ENCODE measurements at regions not wholly inside any gene's neighbourhood (a gene's known extent, or its start where the extent isn't known, plus 50 kb on each side); places are given as distances from the start of the nearest gene placed in this dataset.

DNA sequence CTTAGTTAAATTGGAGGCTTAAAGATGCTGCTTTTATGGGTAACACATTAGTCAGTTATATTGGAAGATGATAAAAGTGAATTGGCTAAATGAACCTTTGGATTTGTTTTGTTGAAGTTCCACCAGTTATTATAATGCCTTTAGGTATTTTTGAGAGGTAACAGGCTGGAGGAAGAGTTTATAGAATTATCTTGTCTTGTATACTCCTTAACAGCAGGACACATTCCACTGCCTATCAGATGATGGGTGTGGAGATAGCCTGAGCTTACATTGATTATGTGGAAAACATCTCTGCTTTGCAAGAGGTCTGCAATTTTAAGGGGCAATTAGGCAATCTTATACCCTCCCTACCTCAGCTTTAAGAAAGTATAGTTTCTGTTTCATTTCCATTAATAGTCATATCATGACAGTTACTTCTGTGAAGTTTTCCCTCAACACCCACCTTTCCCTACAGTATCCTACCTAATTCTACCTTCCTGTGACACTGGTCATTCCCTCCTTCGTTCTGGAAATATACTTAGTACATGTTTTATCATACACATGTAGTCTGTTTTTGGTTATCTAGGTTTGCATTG lies 403.7 kb upstream of the SPRED2 start:
- TF ChIP-seq, protein P1, sequence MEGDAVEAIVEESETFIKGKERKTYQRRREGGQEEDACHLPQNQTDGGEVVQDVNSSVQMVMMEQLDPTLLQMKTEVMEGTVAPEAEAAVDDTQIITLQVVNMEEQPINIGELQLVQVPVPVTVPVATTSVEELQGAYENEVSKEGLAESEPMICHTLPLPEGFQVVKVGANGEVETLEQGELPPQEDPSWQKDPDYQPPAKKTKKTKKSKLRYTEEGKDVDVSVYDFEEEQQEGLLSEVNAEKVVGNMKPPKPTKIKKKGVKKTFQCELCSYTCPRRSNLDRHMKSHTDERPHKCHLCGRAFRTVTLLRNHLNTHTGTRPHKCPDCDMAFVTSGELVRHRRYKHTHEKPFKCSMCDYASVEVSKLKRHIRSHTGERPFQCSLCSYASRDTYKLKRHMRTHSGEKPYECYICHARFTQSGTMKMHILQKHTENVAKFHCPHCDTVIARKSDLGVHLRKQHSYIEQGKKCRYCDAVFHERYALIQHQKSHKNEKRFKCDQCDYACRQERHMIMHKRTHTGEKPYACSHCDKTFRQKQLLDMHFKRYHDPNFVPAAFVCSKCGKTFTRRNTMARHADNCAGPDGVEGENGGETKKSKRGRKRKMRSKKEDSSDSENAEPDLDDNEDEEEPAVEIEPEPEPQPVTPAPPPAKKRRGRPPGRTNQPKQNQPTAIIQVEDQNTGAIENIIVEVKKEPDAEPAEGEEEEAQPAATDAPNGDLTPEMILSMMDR (IDR thresholded peaks at IDR 0.05; ENCODE audit: extremely low read depth, low read depth, low read length) = no peak
- Histone ChIP-seq H3K36me3 (ENCODE audit: insufficient read depth, low read length) (no peaks in the 10 kb centered on the region), H3K27ac (ENCODE audit: low read depth, low read length) (no peak overlapping the region), H3K4me3 (ENCODE audit: insufficient read depth, low read length) (no peak overlapping the region), H3K9me3 (ENCODE audit: low read depth, low read length) (no peaks in the 10 kb centered on the region), H3K4me2 (ENCODE audit: insufficient read depth, low read length) (no peak overlapping the region), H2AFZ (ENCODE audit: low read length) (no peak overlapping the region), H3K4me1 (ENCODE audit: insufficient read depth, low read length) (no peaks in the 10 kb centered on the region), H3K79me2 (ENCODE audit: insufficient read depth, low read length) (no peaks in the 10 kb centered on the region), H3K27me3 (ENCODE audit: insufficient read depth, low read length) (no peaks in the 10 kb centered on the region), H4K20me1 (ENCODE audit: insufficient read depth, low read length) (no peaks in the 10 kb centered on the region)
- DNase-seq (ENCODE audit: insufficient read length, low spot score, missing footprints) = no peak

DNA sequence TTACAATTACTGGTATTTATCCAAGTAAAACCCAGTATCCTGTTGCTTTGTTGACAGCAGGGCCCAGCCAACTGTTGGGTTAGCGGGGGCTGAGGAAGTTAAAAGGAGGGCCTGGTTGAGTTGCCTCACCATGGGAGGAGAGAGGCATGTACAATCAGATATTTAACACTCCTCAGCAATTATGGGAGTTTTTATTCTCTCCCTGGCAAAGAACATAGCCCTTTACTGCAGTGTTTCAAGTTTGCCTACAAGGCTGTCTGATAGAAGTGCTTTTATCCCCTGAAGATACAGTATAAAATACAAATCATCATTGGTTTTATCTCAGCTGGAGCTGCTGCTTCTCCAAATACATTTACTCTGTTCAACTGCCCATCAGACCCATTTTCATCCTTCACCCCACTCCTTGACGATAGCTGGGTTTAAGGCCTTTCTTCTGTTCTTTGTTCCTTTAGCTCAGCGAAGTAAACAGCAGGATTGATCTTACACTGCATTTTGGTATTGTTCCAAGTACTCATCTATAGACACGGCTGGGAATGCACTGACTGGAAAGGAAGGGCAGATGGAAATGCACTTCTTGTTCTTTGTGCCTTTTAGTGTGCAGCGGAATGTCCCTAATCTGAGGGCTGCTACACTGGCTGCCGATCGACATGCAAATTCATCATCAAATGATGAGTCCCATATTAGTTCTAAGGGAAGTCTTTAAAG lies 402.5 kb upstream of the SPRED2 start:
- TF ChIP-seq, protein P1 (IDR thresholded peaks at IDR 0.05; ENCODE audit: extremely low read depth, low read depth, low read length) = no peak
- no peak for DNase-seq (ENCODE audit: insufficient read length, low spot score, missing footprints)

GRCh38 chr2:65834062-65834461 lies 401.7 kb upstream of the SPRED2 start:
- Histone ChIP-seq H2AFZ (ENCODE audit: low read length) (no peak overlapping the region), H3K4me1 (ENCODE audit: insufficient read depth, low read length) (no peaks in the 10 kb centered on the region), H3K36me3 (ENCODE audit: insufficient read depth, low read length) (no peaks in the 10 kb centered on the region), H3K27ac (ENCODE audit: low read depth, low read length) (no peak overlapping the region), H3K4me3 (ENCODE audit: insufficient read depth, low read length) (no peak overlapping the region), H3K27me3 (ENCODE audit: insufficient read depth, low read length) (no peaks in the 10 kb centered on the region), H3K79me2 (ENCODE audit: insufficient read depth, low read length) (no peaks in the 10 kb centered on the region), H4K20me1 (ENCODE audit: insufficient read depth, low read length) (no peaks in the 10 kb centered on the region), H3K9me3 (ENCODE audit: low read depth, low read length) (no peaks in the 10 kb centered on the region), H3K4me2 (ENCODE audit: insufficient read depth, low read length) (no peak overlapping the region)
- TF ChIP-seq, protein P1 (IDR thresholded peaks at IDR 0.05; ENCODE audit: extremely low read depth, low read depth, low read length) = no peak
- DNase-seq (ENCODE audit: insufficient read length, low spot score, missing footprints) = no peak

More for the DNA sequence above, 402.5 kb upstream of the SPRED2 start:
- no peaks in the 10 kb centered on the region for H3K36me3 ChIP-seq (ENCODE audit: insufficient read depth, low read length)
- H3K79me2 ChIP-seq (ENCODE audit: insufficient read depth, low read length) = no peaks in the 10 kb centered on the region
- no peaks in the 10 kb centered on the region for H3K4me1 ChIP-seq (ENCODE audit: insufficient read depth, low read length)
- H3K27ac ChIP-seq (ENCODE audit: low read depth, low read length) = no peak overlapping the region
- H4K20me1 ChIP-seq (ENCODE audit: insufficient read depth, low read length) = no peaks in the 10 kb centered on the region
- no peak overlapping the region for H3K4me3 ChIP-seq (ENCODE audit: insufficient read depth, low read length)
- H2AFZ ChIP-seq (ENCODE audit: low read length) = no peak overlapping the region
- H3K9me3 ChIP-seq (ENCODE audit: low read depth, low read length) = no peaks in the 10 kb centered on the region
- H3K27me3 ChIP-seq (ENCODE audit: insufficient read depth, low read length) = no peaks in the 10 kb centered on the region
- no peak overlapping the region for H3K4me2 ChIP-seq (ENCODE audit: insufficient read depth, low read length)

DNA sequence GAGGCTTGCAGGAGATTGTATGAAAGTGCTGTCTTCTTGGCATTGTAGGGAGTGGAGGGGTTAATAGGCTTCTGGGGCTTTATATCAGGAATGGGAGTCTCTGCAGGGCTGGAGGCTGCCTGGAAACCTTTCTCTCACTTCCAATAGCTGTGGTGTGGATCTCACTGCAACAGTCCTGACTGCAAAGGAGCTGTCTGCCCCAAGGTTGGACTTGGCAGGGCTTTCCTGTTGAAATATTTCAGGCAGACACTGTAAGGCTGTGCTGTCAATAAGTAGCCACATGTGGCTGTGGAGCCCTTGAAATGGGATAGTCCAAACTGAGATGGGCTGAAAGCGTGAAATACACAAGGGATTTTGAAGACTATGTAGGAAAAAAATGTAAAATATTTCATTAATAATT lies 399.1 kb upstream of the SPRED2 start:
- H2AFZ ChIP-seq (ENCODE audit: low read length) = no peak overlapping the region
- no peaks in the 10 kb centered on the region for H3K9me3 ChIP-seq (ENCODE audit: low read depth, low read length)
- no peaks in the 10 kb centered on the region for H3K36me3 ChIP-seq (ENCODE audit: insufficient read depth, low read length)
- H3K27ac ChIP-seq (ENCODE audit: low read depth, low read length) = no peak overlapping the region
- no peak overlapping the region for H3K4me3 ChIP-seq (ENCODE audit: insufficient read depth, low read length)
- H4K20me1 ChIP-seq (ENCODE audit: insufficient read depth, low read length) = no peaks in the 10 kb centered on the region
- no peak for DNase-seq (ENCODE audit: insufficient read length, low spot score, missing footprints)
- H3K79me2 ChIP-seq (ENCODE audit: insufficient read depth, low read length) = no peaks in the 10 kb centered on the region
- no peaks in the 10 kb centered on the region for H3K27me3 ChIP-seq (ENCODE audit: insufficient read depth, low read length)
- TF ChIP-seq, protein P1 (IDR thresholded peaks at IDR 0.05; ENCODE audit: extremely low read depth, low read depth, low read length) = no peak
- H3K4me2 ChIP-seq (ENCODE audit: insufficient read depth, low read length) = no peak overlapping the region
- no peaks in the 10 kb centered on the region for H3K4me1 ChIP-seq (ENCODE audit: insufficient read depth, low read length)
